H1 (cell line): ENCODE measurements at regions not wholly inside any gene's neighbourhood (a gene's known extent, or its start where the extent isn't known, plus 50 kb on each side); places are given as distances from the start of the nearest gene placed in this dataset.

Source experiments
- CTCF ChIA-PET: fragments of 300-600 bp; sonication (Branson Sonifier 250); formaldehyde crosslinking; loops from one replicate; lab custom pipeline; 2021; ENCODE audit not compliant: partially characterized antibody; lab: Charles Lee
- POLR2A ChIA-PET: fragments of 300-600 bp; sonication (Branson Sonifier 250); formaldehyde crosslinking; loops from one replicate; lab custom pipeline; 2021; ENCODE audit warnings: inconsistent platforms; ENCODE audit not compliant: partially characterized antibody; lab: Charles Lee
- DNase-seq, 2 experiments: peaks; one replicate each; pipeline versions ENCODE4 v3.0.0 to v3.0.0-alpha.2; 2010 to 2022; ENCODE audit warnings: low spot score in 2 of 2, low read depth in 1 of 2, mixed read lengths in 1 of 2
- FAIRE-seq: peaks from 2 replicates; lab custom pipeline; 2011; peaks lifted over from hg19 to GRCh38; lab: Jason Lieb, UNC
- H2AFZ ChIP-seq: 2 replicates; pipeline ENCODE4 v1.8.1; 2012; ENCODE audit warnings: low read length, inconsistent platforms
- H2AK5ac ChIP-seq: 2 replicates; pipeline ENCODE4 v1.6.1; 2013; ENCODE audit warnings: low read depth, low read length
- H2BK120ac ChIP-seq: replicated peaks from 2 replicates; pipeline ENCODE3; 2013; ENCODE audit warnings: low read depth, low read length, inconsistent platforms
- H2BK12ac ChIP-seq: 2 replicates; pipeline ENCODE4 v1.6.1; 2013; ENCODE audit warnings: low read depth, low read length
- H2BK15ac ChIP-seq: 2 replicates; pipeline ENCODE4 v1.6.1; 2013; ENCODE audit warnings: low read length
- H2BK20ac ChIP-seq: 2 replicates; pipeline ENCODE4 v1.6.1; 2013; ENCODE audit warnings: low read length
- H2BK5ac ChIP-seq: 2 replicates; pipeline ENCODE4 v1.6.1; 2013; ENCODE audit warnings: low read depth, low read length
- H3K14ac ChIP-seq: 2 replicates; pipeline ENCODE4 v1.6.1; 2013; ENCODE audit warnings: inconsistent platforms; ENCODE audit not compliant: insufficient read length
- H3K18ac ChIP-seq: 2 replicates; pipeline ENCODE4 v1.6.1; 2013; ENCODE audit warnings: low read length; ENCODE audit errors: extremely low read depth
- H3K23ac ChIP-seq: 2 replicates; pipeline ENCODE4 v1.6.1; 2013; ENCODE audit warnings: inconsistent platforms; ENCODE audit not compliant: insufficient read length
- H3K23me2 ChIP-seq: 2 replicates; pipeline ENCODE4 v1.6.1; 2013; ENCODE audit warnings: low read depth, low read length
- H3K27ac ChIP-seq: 2 replicates; pipeline ENCODE4 v1.6.1; 2011; ENCODE audit warnings: low read depth, low read length, inconsistent platforms
- H3K27me3 ChIP-seq, 4 experiments: replicated peaks in 1 of 4; 1 replicate in 1 of 4; 2 replicates in 3 of 4; pipeline versions ENCODE4 v1.6.1 to v1.8.1; 2011 to 2013; ENCODE audit warnings: low read length in 3 of 4, mild to moderate bottlenecking in 3 of 4, inconsistent platforms in 2 of 4, mixed read lengths in 2 of 4, moderate library complexity in 1 of 4; ENCODE audit not compliant: control insufficient read depth in 3 of 4, insufficient read depth in 3 of 4; ENCODE audit errors: extremely low read depth in 1 of 4
- H3K36me3 ChIP-seq, 4 experiments: 2 replicates each; pipeline versions ENCODE4 v1.6.1 to v1.8.1; 2011 to 2013; ENCODE audit warnings: mild to moderate bottlenecking in 4 of 4, low read length in 3 of 4, moderate library complexity in 2 of 4, control low read depth in 1 of 4, inconsistent platforms in 1 of 4; ENCODE audit not compliant: insufficient read depth in 4 of 4, control insufficient read depth in 2 of 4
- H3K4ac ChIP-seq: replicated peaks from 2 replicates; pipeline ENCODE3; 2013; ENCODE audit warnings: low read length, low read depth, mixed read lengths, inconsistent platforms; ENCODE audit not compliant: insufficient read length
- H3K4me1 ChIP-seq, 4 experiments: replicated peaks in 1 of 4; 1 replicate in 1 of 4; 2 replicates in 3 of 4; pipeline versions ENCODE4 v1.6.1 to v1.8.1; 2011 to 2013; ENCODE audit warnings: low read length in 3 of 4, inconsistent platforms in 2 of 4, mixed read lengths in 1 of 4; ENCODE audit not compliant: insufficient read depth in 4 of 4, control insufficient read depth in 3 of 4
- H3K4me2 ChIP-seq, 2 experiments: 2 replicates each; pipeline versions ENCODE4 v1.6.1 to v1.8.1; 2011 to 2013; ENCODE audit warnings: low read depth in 2 of 2, low read length in 2 of 2, control low read depth in 1 of 2, inconsistent platforms in 1 of 2, mild to moderate bottlenecking in 1 of 2; ENCODE audit not compliant: insufficient read depth in 1 of 2
- H3K4me3 ChIP-seq, 4 experiments: fragments of 200-600, 300-600 bp in 1 of 4; sonication (generic), shearing (Covaris generic), sonication (Bioruptor Twin) in 1 of 4; 2 replicates each; pipeline versions ENCODE4 v1.5.1 to v1.8.1; 2011 to 2016; ENCODE audit warnings: low read length in 4 of 4, low read depth in 3 of 4, control low read depth in 2 of 4, inconsistent platforms in 2 of 4, mild to moderate bottlenecking in 2 of 4, mixed read lengths in 1 of 4, moderate library complexity in 1 of 4; ENCODE audit not compliant: insufficient read depth in 2 of 4; ENCODE audit errors: extremely low read depth in 1 of 4
- H3K56ac ChIP-seq: replicated peaks from 2 replicates; pipeline ENCODE3; 2013; ENCODE audit warnings: low read depth, mild to moderate bottlenecking, mixed read lengths, low read length, inconsistent platforms; ENCODE audit not compliant: insufficient read length
- H3K79me1 ChIP-seq: 2 replicates; pipeline ENCODE4 v1.6.1; 2013; ENCODE audit warnings: low read depth, low read length, control low read depth
- H3K79me2 ChIP-seq, 2 experiments: 2 replicates each; pipeline versions ENCODE4 v1.6.1 to v1.8.1; 2012 to 2013; ENCODE audit warnings: low read length in 2 of 2, mild to moderate bottlenecking in 2 of 2, inconsistent platforms in 1 of 2; ENCODE audit not compliant: insufficient read depth in 2 of 2, control insufficient read depth in 1 of 2
- H3K9ac ChIP-seq, 4 experiments: replicated peaks in 1 of 4; 1 replicate in 1 of 4; 2 replicates in 3 of 4; pipeline versions ENCODE4 v1.6.1 to v1.8.1; 2011 to 2013; ENCODE audit warnings: low read depth in 3 of 4, low read length in 3 of 4, control low read depth in 2 of 4, mild to moderate bottlenecking in 2 of 4, moderate library complexity in 2 of 4, inconsistent platforms in 1 of 4; ENCODE audit errors: extremely low read depth in 1 of 4
- H3K9me3 ChIP-seq, 2 experiments: 2 replicates each; pipeline versions ENCODE4 v1.6.1 to v1.8.1; 2012 to 2013; ENCODE audit warnings: mild to moderate bottlenecking in 2 of 2, moderate library complexity in 2 of 2, control low read depth in 1 of 2, inconsistent platforms in 1 of 2, low read depth in 1 of 2, low read length in 1 of 2, mixed read lengths in 1 of 2; ENCODE audit not compliant: insufficient read depth in 2 of 2
- H4K20me1 ChIP-seq, 2 experiments: replicated peaks in 1 of 2; 2 replicates each; pipeline versions ENCODE3 to v1.8.1; 2011 to 2013; ENCODE audit warnings: inconsistent platforms in 2 of 2, low read length in 2 of 2, mild to moderate bottlenecking in 1 of 2; ENCODE audit not compliant: insufficient read depth in 2 of 2, control insufficient read depth in 1 of 2
- H4K5ac ChIP-seq: 2 replicates; pipeline ENCODE4 v1.6.1; 2013; ENCODE audit warnings: low read length, low read depth, mixed read lengths, inconsistent platforms; ENCODE audit not compliant: insufficient read length
- H4K8ac ChIP-seq: 2 replicates; pipeline ENCODE4 v1.8.0; 2013; ENCODE audit warnings: mild to moderate bottlenecking, moderate library complexity, low read length, inconsistent platforms; ENCODE audit not compliant: insufficient read depth; ENCODE audit errors: extremely low read depth
- H4K91ac ChIP-seq: replicated peaks from 2 replicates; pipeline ENCODE3; 2013; ENCODE audit warnings: low read length, mixed read lengths, inconsistent platforms; ENCODE audit not compliant: insufficient read length
- BCL11A ChIP-seq, 2 experiments: IDR thresholded peaks; one replicate each; pipeline ENCODE4 v1.6.1; 2011; ENCODE audit warnings: low read depth in 2 of 2, low read length in 2 of 2, mild to moderate bottlenecking in 2 of 2
- BRCA1 ChIP-seq: IDR thresholded peaks from 2 replicates; pipeline ENCODE4 v1.6.1; 2012; ENCODE audit warnings: low read depth, low read length, improper control_type of control experiment
- CEBPB ChIP-seq: IDR thresholded peaks from 2 replicates; pipeline ENCODE4 v1.6.1; 2012; ENCODE audit warnings: low read depth, low read length
- EP300 ChIP-seq, 2 experiments: IDR thresholded peaks; 1 replicate in 1 of 2; 2 replicates in 1 of 2; pipeline ENCODE4 v1.6.1; 2011 to 2012; ENCODE audit warnings: low read depth in 2 of 2, low read length in 2 of 2, mild to moderate bottlenecking in 2 of 2, borderline replicate concordance in 1 of 2, inconsistent platforms in 1 of 2, moderate library complexity in 1 of 2
- KDM5A ChIP-seq: fragments of 200-600 bp; IDR thresholded peaks from 2 replicates; pipeline ENCODE4 v1.7.1; 2012; ENCODE audit warnings: mild to moderate bottlenecking, low read length, inconsistent platforms, mixed read lengths
- NRF1 ChIP-seq: IDR thresholded peaks from 2 replicates; pipeline ENCODE4 v1.6.1; 2011; ENCODE audit warnings: mild to moderate bottlenecking, low read depth, low read length, improper control_type of control experiment
- POU5F1 ChIP-seq: IDR thresholded peaks from 2 replicates; pipeline ENCODE4 v1.6.1; 2011; ENCODE audit warnings: low read depth, mild to moderate bottlenecking, low read length, moderate library complexity
- SAP30 ChIP-seq: fragments of 300-600 bp; sonication (generic); IDR thresholded peaks from 2 replicates; pipeline ENCODE4 v1.7.1; 2012; ENCODE audit warnings: low read length, moderate library complexity, mild to moderate bottlenecking, inconsistent platforms; ENCODE audit not compliant: insufficient read depth, insufficient replicate concordance
- SIRT6 ChIP-seq: IDR thresholded peaks from one replicate; pipeline ENCODE4 v1.7.1; 2012; ENCODE audit warnings: low read length, inconsistent platforms
- SP1 ChIP-seq: IDR thresholded peaks from 2 replicates; pipeline ENCODE4 v1.6.1; 2011; ENCODE audit warnings: low read depth, low read length
- TAF7 ChIP-seq: optimal IDR thresholded peaks from 2 replicates; pipeline ENCODE3; 2011; ENCODE audit warnings: low read depth, mild to moderate bottlenecking, inconsistent platforms, low read length, moderate library complexity, borderline replicate concordance
- TCF12 ChIP-seq: IDR thresholded peaks from 2 replicates; pipeline ENCODE4 v1.6.1; 2011; ENCODE audit warnings: low read depth, mild to moderate bottlenecking, low read length
- ZNF274 ChIP-seq: IDR thresholded peaks from 2 replicates; pipeline ENCODE4 v1.7.0; 2012; ENCODE audit warnings: low read length, borderline replicate concordance; ENCODE audit errors: extremely low read depth
- WGBS, 2 experiments: shearing (Covaris generic) in 1 of 2; methylation state at CpG; one replicate each; pipeline versions ENCODE4 v1.1.6 to v1.1.7; 2013 to 2015; ENCODE audit warnings: low lambda C conversion rate in 2 of 2, mixed read lengths in 2 of 2, inconsistent platforms in 1 of 2, low coverage in 1 of 2, missing lambda C conversion rate in 1 of 2; ENCODE audit not compliant: insufficient replicate concordance in 2 of 2, insufficient coverage in 1 of 2, insufficient read length in 1 of 2; ENCODE audit errors: extremely low coverage in 1 of 2, missing lambda C conversion rate in 1 of 2; 5-methylcytosine and 5-hydroxymethylcytosine counted together

DNA sequence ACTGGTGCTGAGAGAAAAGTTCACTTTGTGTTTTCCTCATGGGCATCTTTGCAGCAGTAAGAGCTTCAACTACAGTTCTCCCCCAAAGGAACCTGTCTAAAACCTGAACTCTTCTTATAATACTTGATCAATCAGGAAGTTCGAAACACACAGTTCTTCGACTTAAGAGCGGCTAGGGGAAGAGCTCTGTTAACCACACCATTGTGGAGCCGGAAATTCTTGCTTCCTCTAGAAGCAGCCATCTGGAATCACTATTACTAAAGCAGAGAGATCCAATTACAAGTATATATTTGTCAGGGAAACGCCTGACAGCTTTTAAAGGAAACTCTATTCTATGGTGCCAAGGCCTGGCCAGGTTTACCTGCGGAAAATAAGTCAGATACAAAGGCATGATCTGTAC, 337.3 kb upstream of the CBLB start:
- H2BK20ac ChIP-seq, result no peak overlapping the region
- H2BK5ac ChIP-seq, result no peak overlapping the region
- H2BK120ac ChIP-seq, result no peak overlapping the region
- POLR2A ChIA-PET, result no interaction called here
- TF ChIP-seq KDM5A, result no peak
- no peak for TF ChIP-seq NRF1
- no peak for TF ChIP-seq BCL11A (IDR thresholded peaks at IDR 0.05; ENCODE audit: low read depth in 2 of 2, low read length in 2 of 2)
- TF ChIP-seq BRCA1, result no peak
- TF ChIP-seq POU5F1, result no peak
- no peak for TF ChIP-seq EP300 (IDR thresholded peaks at IDR 0.05; ENCODE audit: borderline replicate concordance in 1 of 2, low read depth in 2 of 2, low read length in 2 of 2)
- TF ChIP-seq CEBPB, result no peak
- no peak for TF ChIP-seq SIRT6
- TF ChIP-seq SAP30, result no peak
- TF ChIP-seq SP1, result no peak
- TF ChIP-seq TCF12, result no peak
- TF ChIP-seq ZNF274, result no peak
- no peak for TF ChIP-seq TAF7
- no peak overlapping the region for H4K8ac ChIP-seq
- no peaks in the 10 kb centered on the region for H3K23me2 ChIP-seq
- CTCF ChIA-PET, result interaction anchor here (0.6 kb wide), 2 partner anchors 163 to 1317 kb away, joined by 3 read pairs; no protein-coding TSS in a partner anchor
- H3K9me3 ChIP-seq, result no peaks in the 10 kb centered on the region
- H3K27me3 ChIP-seq, result no peaks in the 10 kb centered on the region
- no peak overlapping the region for H2AK5ac ChIP-seq
- H3K56ac ChIP-seq, result no peak overlapping the region
- DNase-seq, result no peak
- 85% methylated on average over 6 of the region's 6 CpGs; no CpG with 5 or more reads in 1 of the 2 experiments for WGBS, 2 experiments
- H3K27ac ChIP-seq, result no peak overlapping the region
- no peak overlapping the region for H4K91ac ChIP-seq
- peak overlapping the region; percentile 90; the same call in 1 of the 2 replicates for H2AFZ ChIP-seq
- H2BK15ac ChIP-seq, result no peak overlapping the region
- H3K4me1 ChIP-seq, result no peaks in the 10 kb centered on the region; a peak in 1 of 7 replicates
- no peak overlapping the region for H3K14ac ChIP-seq
- no peaks in the 10 kb centered on the region for H3K79me2 ChIP-seq
- no peaks in the 10 kb centered on the region for H3K79me1 ChIP-seq
- H3K36me3 ChIP-seq, result no peaks in the 10 kb centered on the region
- no peak overlapping the region for H3K4me2 ChIP-seq
- H4K20me1 ChIP-seq, result no peaks in the 10 kb centered on the region
- no peak for FAIRE-seq
- H2BK12ac ChIP-seq, result no peak overlapping the region
- no peak overlapping the region for H3K4ac ChIP-seq
- H3K9ac ChIP-seq, result no peak overlapping the region
- H3K18ac ChIP-seq, result no peak overlapping the region
- no peak overlapping the region for H3K4me3 ChIP-seq
- H4K5ac ChIP-seq, result no peak overlapping the region
- no peak overlapping the region for H3K23ac ChIP-seq
